Fibroblast of mammary gland (primary cell): ENCODE measurements at regions not wholly inside any gene's neighbourhood (a gene's known extent, or its start where the extent isn't known, plus 50 kb on each side); places are given as distances from the start of the nearest gene placed in this dataset.

Experiments used
- DNase-seq: peaks from one replicate; pipeline ENCODE4 v3.0.0-alpha.2; 2010; ENCODE audit warnings: low read depth
- H3K4me3 ChIP-seq: 2 replicates; pipeline ENCODE4 v1.5.1; 2011; ENCODE audit warnings: low read depth, mild to moderate bottlenecking, low read length, moderate library complexity; ENCODE audit not compliant: control insufficient read depth
- TF ChIP-seq, protein P1 (sequence below): conservative IDR thresholded peaks from 2 replicates; pipeline ENCODE4 v1.5.1; 2011; ENCODE audit warnings: low read depth, low read length, inconsistent platforms; ENCODE audit not compliant: control insufficient read depth, insufficient read depth

DNA sequence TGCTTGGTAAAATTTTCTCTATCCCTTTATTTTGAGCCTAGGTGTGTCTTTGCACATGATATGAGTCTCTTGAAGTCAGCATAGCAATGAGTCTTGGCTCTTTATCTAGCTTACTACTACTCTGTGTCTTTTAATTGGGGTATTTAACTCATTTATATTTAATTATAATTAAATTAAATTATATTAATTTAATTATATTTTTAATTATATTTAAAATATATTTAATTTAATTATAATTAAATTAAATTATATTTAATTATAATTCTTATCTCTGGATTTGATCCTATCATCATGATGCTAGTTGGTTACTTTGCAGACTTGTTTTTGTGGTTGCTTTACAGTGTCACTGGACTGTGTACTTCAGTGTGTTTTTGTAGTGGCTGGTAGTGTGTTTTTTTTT lies 201.2 kb upstream of the ITM2A start:
- H3K4me3 ChIP-seq = no peak overlapping the region
- TF ChIP-seq, protein P1, sequence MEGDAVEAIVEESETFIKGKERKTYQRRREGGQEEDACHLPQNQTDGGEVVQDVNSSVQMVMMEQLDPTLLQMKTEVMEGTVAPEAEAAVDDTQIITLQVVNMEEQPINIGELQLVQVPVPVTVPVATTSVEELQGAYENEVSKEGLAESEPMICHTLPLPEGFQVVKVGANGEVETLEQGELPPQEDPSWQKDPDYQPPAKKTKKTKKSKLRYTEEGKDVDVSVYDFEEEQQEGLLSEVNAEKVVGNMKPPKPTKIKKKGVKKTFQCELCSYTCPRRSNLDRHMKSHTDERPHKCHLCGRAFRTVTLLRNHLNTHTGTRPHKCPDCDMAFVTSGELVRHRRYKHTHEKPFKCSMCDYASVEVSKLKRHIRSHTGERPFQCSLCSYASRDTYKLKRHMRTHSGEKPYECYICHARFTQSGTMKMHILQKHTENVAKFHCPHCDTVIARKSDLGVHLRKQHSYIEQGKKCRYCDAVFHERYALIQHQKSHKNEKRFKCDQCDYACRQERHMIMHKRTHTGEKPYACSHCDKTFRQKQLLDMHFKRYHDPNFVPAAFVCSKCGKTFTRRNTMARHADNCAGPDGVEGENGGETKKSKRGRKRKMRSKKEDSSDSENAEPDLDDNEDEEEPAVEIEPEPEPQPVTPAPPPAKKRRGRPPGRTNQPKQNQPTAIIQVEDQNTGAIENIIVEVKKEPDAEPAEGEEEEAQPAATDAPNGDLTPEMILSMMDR = no peak

DNA sequence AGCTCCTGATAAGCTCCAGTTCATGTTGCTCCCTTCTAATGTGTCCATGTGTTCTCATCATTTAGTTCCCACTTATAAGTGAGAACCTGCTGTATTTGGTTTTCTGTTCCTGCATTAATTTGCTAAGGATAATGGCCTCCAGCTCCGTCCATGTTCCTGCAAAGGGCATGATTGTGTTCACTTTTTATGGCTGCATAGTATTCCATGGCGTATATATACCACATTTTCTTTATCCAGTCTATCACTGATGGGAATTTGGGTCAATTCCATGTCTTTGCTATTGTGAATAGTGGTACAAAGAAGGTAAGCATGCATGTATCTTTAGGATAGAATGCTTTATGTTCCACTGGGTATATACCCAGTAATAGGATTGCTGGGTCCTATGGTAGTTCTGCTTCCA lies 197.2 kb upstream of the ITM2A start:
- no peak for DNase-seq
- TF ChIP-seq, protein P1 = no peak
- H3K4me3 ChIP-seq = no peak overlapping the region

More for the DNA sequence above, 201.2 kb upstream of the ITM2A start:
- DNase-seq = no peak

DNA sequence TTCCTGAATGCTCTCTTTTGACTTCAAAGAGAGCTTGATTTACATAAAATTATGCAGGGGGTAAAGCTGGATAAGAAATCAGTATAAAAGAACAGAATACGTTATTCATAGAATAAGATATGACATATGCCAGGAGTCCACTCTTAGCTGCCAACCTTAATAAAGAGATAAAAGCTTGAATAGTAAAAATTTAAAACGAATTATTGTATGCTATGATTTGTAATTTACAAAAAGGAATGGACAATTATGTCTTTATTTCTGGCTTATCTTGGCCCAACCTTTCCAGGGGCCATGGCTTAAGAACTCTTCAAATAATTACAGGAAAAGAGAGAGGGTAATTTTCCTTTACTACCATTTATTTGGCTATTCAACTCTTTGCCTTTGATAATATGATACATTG lies 192.2 kb upstream of the ITM2A start:
- DNase-seq = no peak
- no peak overlapping the region for H3K4me3 ChIP-seq
- TF ChIP-seq, protein P1 = no peak

DNA sequence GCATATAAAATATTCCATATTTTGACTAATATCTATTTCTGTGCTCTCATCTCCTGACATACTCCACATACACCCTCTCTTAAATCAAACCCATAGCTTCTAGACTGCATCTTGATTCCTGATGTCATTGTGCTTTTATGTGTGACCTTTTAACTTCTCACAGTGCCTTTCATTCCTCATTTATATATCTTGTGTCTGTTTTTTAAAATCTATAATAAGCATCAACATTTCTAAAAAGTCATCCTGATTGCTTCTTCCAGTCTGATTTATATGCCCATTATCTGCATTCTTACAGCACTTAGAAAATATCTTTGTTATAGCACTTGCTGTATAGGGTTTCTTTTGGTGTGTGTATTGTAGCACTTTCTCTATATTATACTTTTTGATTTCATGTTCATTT lies 190.1 kb upstream of the ITM2A start:
- H3K4me3 ChIP-seq = no peak overlapping the region
- TF ChIP-seq, protein P1 = no peak
- no peak for DNase-seq

DNA sequence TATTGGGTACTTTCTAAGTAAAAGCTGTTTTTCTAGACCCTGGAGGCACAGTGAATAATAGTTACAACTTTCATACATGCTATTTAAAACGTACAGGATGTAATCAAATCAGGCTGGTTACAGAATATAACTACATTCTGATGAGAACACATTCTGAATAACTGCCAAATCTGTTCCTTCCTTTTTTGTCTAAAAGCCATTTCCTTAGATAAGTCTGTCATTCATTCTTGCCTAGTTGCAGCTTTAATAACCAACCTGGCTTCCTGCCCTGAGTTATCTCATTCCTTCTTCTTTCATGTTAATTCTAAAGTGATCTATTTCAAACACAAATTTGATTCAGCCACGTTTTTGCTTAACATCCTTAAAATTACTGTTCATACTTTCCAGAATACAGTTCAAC lies 189.7 kb upstream of the ITM2A start:
- DNase-seq = no peak
- H3K4me3 ChIP-seq = no peak overlapping the region
- TF ChIP-seq, protein P1 = no peak

DNA sequence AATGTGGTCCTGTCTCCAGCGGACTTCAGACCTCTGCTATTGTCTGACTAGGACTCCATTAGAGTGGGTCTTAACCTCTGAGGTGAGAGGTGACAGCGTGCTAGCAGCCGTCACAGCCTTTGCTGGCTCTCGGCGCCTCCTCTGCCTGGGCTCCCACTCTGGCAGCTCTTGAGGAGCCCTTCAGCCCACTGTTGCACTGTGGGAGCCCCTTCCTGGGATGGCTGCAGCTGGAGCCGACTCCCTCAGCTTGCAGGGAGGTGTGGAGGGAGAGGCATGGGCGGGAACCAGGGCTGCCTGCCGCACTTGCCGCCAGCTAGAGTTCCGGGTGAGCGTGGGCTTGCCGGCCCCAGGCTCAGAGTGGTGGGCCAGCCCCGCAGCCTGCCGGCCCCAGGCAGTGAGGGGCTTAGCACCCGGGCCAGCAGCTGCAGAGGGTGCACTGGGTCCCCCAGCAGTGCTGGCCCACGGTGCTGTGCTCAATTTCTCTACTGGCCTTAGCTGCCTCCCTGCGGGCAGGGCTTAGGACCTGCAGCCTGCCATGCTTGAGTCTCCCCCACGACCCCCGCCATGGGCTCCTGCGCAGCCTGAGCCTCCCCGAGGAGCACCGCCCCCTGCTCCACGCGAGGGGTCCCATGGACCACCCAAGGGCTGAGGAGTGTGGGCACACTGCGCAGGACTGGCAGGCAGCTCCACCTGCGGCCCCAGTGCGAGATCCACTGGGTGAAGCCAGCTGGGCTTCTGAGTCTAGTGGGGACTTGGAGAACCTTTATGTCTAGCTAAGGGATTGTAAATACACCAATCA lies 163.4 kb upstream of the ITM2A start:
- H3K4me3 ChIP-seq = no peak overlapping the region
- no peak for DNase-seq
- TF ChIP-seq, protein P1 = no peak
